ENCODE measurements at regions not wholly inside any gene's neighbourhood (a gene's known extent, or its start where the extent isn't known, plus 50 kb on each side); places are given as distances from the start of the nearest gene placed in this dataset.
A peak's percentile ranks its signal among the peaks of the same experiment; 100 is the strongest.

DNA sequence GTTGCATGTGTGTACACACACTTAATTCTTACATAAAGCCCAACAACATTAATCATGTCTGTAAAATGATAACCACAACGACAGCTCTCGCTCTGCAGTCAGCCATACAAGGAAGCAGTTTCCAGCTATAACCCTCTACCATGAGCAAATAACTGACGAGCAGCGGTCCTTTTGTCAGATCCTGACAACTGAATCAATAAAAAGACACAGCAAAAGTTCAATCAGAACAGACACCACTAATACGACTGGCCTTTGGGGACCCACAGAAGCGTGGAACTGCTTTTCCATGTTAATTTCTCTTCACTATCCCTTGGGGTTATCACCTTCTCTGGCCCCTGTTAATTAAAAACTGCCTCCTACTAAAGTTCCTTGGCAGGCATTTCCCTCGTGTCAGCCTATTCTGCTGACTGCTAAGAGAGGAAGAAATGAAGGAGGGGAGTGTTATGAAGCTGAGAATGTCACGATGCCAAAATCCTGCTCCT is 722.8 kb upstream of the GRAMD2B start:
- DNase-seq (no peak), ATAC-seq (peak; percentile 53 to 83)
- intact Hi-C loops (cut with DNase I): no loop called here

DNA sequence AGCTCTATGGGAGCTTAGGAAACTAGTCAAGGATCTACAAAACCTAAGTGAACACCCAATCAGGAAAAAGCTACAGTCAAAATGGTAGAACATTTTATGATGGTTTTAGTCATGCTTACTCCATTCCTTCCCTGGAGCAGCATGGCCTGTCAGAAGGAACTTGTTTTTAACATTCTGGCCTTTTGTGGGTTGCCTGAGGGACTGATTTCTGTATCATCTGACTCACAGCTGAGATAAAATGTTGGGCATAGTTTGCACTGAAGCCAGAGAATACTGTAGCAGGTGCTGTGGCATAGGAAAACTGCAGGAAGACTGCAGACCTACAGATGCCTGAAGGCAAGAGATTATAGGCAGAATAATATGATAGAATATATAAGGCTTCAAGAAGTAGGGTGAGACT is 719.6 kb upstream of the GRAMD2B start:
- no peak for ATAC-seq
- DNase-seq: no peak
- intact Hi-C loops (cut with DNase I): no loop called here

- intact Hi-C loops (cut with DNase I): no loop called here
- DNase-seq (no peak), ATAC-seq (no peak)
These were observed 718.3 kb upstream of the GRAMD2B start for GRCh38 chr5:125704888-125705287.

DNA sequence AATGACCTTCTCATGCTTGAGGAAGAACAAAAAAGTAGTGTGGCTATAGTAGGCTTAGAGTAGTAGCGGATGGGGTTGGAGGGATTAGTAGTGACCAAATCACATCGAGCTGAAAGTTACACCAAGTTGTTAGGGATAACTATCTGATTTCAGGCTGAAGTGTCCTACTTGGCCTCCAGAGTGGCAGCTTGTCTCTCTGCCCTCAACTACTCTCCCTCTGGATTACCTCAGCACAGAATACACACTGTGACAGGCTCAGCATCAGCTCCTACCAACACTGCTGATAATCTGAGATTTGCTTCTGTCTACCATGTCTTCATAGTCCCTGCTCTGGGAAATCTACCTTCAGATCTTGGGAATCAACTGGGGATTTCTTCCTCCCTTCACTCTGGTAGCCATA is 714.6 kb upstream of the GRAMD2B start:
- intact Hi-C loops (cut with DNase I): no loop called here
- ATAC-seq: no peak

DNA sequence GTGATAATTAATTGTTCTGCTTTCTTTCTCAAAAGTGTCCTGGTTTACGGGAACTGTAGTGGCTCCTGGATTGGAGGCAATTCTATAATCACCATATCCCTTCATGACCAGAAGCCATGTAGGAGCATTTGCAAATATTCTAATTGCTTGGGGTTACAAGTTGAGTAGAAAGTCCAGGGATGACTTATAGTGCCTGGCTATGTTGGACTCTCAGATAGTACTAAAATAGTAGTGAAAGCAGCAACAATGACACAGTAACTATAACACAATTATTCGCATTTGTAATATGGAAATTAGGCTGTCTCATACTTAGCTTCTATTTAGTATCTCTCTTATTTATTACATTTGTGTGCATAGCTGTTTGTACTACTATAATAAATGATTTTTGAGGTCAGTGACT is 712.5 kb upstream of the GRAMD2B start:
- DNase-seq: no peak
- intact Hi-C loops (cut with DNase I): no loop called here
- no peak for ATAC-seq

More for the DNA sequence above, 714.6 kb upstream of the GRAMD2B start:
- no peak for DNase-seq

- ATAC-seq: no peak
- intact Hi-C loops (cut with DNase I): no loop called here
These were observed 710.8 kb upstream of the GRAMD2B start for GRCh38 chr5:125712397-125712796.

GRCh38 chr5:125713109-125713805 is 710.0 kb upstream of the GRAMD2B start:
- DNase-seq (no peak), ATAC-seq (no peak)
- intact Hi-C loops (cut with DNase I): no loop called here

More at GRCh38 chr5:125712397-125712796, 710.8 kb upstream of the GRAMD2B start:
- DNase-seq: no peak

- intact Hi-C loops (cut with DNase I): no loop called here
These were observed 708.0 kb upstream of the GRAMD2B start for GRCh38 chr5:125715216-125715615.

DNA sequence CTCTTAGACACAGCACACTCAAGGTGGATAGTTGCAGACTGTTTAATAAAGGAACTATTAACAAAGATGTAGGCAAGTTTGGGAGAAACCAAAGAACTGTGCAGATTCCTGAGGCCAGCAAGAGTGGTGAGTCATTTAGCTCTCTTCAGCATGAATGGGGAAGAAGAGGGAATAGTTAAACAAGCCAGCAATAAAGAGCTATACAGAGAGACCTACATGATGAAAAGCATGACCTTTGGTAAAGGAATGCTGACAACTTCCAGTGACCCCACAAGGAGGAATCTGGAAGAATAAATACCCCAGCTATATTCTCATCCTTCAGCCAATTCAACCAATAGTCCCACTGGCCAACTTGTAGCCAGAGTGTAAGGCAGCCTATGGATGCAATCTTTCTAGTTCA is 706.0 kb upstream of the GRAMD2B start:
- no peak for ATAC-seq
- intact Hi-C loops (cut with DNase I): no loop called here
- DNase-seq: no peak

More at GRCh38 chr5:125715216-125715615, 708.0 kb upstream of the GRAMD2B start:
- ATAC-seq (no peak), DNase-seq (no peak)

- no peak for DNase-seq
- intact Hi-C loops (cut with DNase I): no loop called here
- ATAC-seq: no peak
These were observed 703.4 kb upstream of the GRAMD2B start for GRCh38 chr5:125719681-125720347.

GRCh38 chr5:125720348-125720685 is 702.9 kb upstream of the GRAMD2B start:
- intact Hi-C loops (cut with DNase I): no loop called here
- DNase-seq: no peak
- ATAC-seq: no peak

- intact Hi-C loops (cut with DNase I): no loop called here
- ATAC-seq (no peak), DNase-seq (no peak)
These were observed 702.5 kb upstream of the GRAMD2B start for GRCh38 chr5:125720721-125721120.

GRCh38 chr5:125722550-125722949 is 700.7 kb upstream of the GRAMD2B start:
- DNase-seq (no peak), ATAC-seq (no peak)
- intact Hi-C loops (cut with DNase I): no loop called here

DNA sequence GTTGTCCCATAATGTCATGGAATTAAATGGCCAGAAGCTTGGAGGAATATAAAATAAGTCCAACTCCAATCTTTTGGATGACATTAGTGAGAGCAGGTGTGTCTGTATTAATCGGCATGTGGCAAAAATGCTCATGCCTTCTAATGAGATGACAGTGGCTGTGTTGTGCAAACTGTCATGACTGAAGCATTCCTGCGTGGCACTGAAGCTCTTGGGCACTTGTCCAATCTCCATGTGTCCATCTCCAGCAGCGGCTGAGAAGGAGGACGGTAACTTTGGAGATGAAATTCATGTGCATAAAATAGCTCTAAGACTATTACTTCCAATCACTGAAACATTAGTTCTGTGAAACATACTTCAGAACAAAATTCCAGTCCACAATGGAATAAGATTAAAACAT is 697.5 kb upstream of the GRAMD2B start:
- ATAC-seq (no peak), DNase-seq (no peak)
- intact Hi-C loops (cut with DNase I): no loop called here

DNA sequence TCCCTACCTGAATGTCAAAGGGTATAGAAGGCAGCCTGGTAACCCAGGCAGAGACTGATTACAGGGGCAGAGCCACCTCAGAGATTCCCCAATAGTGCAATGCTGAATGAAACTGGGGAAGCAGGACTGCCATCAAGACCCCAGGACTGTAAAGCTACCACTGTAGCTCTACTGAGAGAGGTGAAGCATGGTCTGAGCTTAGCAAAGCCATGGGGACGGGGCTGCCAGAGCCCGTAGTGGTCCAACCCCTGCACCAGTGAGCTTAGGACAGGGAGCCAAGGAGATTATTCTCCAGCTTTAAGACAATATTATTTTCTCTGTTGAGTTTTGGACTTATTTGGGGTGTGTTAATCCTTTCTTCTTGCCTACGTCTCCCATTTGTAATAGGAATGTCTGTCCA is 679.3 kb upstream of the GRAMD2B start:
- no peak for ATAC-seq
- intact Hi-C loops (cut with DNase I): no loop called here

GRCh38 chr5:125746917-125747316 is 676.3 kb upstream of the GRAMD2B start:
- DNase-seq (no peak), ATAC-seq (no peak)
- intact Hi-C loops (cut with DNase I): no loop called here

More for the DNA sequence above, 679.3 kb upstream of the GRAMD2B start:
- DNase-seq: no peak

- intact Hi-C loops (cut with DNase I): no loop called here
- no peak for DNase-seq
- no peak for ATAC-seq
These were observed 672.9 kb upstream of the GRAMD2B start for GRCh38 chr5:125750147-125750860.

DNA sequence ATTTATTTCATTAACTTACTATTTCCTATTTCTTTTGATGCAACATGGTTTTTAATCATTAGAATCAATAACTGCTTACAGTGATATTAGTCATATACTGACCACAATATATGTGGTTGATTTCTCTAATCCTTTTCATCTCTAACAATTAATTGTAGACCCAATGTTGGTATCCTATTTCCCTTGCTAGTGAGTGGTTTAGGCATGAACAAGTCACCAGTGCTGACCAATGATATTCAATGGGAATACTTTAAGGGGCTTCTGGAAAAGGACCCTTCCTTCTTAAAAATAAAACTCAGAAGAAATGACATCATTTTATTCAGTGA is 672.4 kb upstream of the GRAMD2B start:
- no peak for ATAC-seq
- intact Hi-C loops (cut with DNase I): no loop called here
- DNase-seq: no peak

GRCh38 chr5:125756456-125756855 is 666.8 kb upstream of the GRAMD2B start:
- intact Hi-C loops (cut with DNase I): no loop called here
- DNase-seq (no peak), ATAC-seq (no peak)

- intact Hi-C loops (cut with DNase I): no loop called here
- DNase-seq (no peak), ATAC-seq (no peak)
These were observed 656.5 kb upstream of the GRAMD2B start for GRCh38 chr5:125766706-125767105.

- intact Hi-C loops (cut with DNase I): no loop called here
- DNase-seq (no peak), ATAC-seq (no peak)
These were observed 647.3 kb upstream of the GRAMD2B start for GRCh38 chr5:125775896-125776295.

Measured in left cardiac atrium (tissue), 4 donors.